ENCODE measurements at regions not wholly inside any gene's neighbourhood (a gene's known extent, or its start where the extent isn't known, plus 50 kb on each side); places are given as distances from the start of the nearest gene placed in this dataset.

GRCh38 chr6:110037726-110038295, 59.7 kb downstream of the GPR6 start:
- Mint-ChIP-seq H3K27me3 (ENCODE audit: low read depth) (peaks cover 24% of the 10 kb centered on the region), H3K4me3 (ENCODE audit: unreplicated experiment) (no peak overlapping the region), H3K36me3 (ENCODE audit: low read depth) (no peaks in the 10 kb centered on the region), H3K4me1 (ENCODE audit: low read depth) (peaks cover 10% of the 10 kb centered on the region), H3K9me3 (ENCODE audit: low read depth) (no peaks in the 10 kb centered on the region), H3K27ac (ENCODE audit: unreplicated experiment) (no peak overlapping the region)
- TF ChIP-seq CTCF (IDR thresholded peaks at IDR 0.05) = no peak
- DNase-seq (ENCODE audit: low spot score) = no peak

- Mint-ChIP-seq H3K27me3 (ENCODE audit: low read depth) (peaks cover 20% of the 10 kb centered on the region), H3K27ac (ENCODE audit: unreplicated experiment) (no peak overlapping the region), H3K4me3 (ENCODE audit: unreplicated experiment) (peak overlapping the region; percentile 72), H3K4me1 (ENCODE audit: low read depth) (peaks cover 10% of the 10 kb centered on the region), H3K9me3 (ENCODE audit: low read depth) (no peaks in the 10 kb centered on the region), H3K36me3 (ENCODE audit: low read depth) (no peaks in the 10 kb centered on the region)
- DNase-seq (ENCODE audit: low spot score) = no peak
- TF ChIP-seq CTCF (IDR thresholded peaks at IDR 0.05) = peak; percentile 83
Measured at GRCh38 chr6:110039364-110039980, 61.4 kb downstream of the GPR6 start.

GRCh38 chr6:110039981-110040383, 61.9 kb downstream of the GPR6 start:
- no peak for DNase-seq (ENCODE audit: low spot score)
- no peak overlapping the region for H3K27ac Mint-ChIP-seq (ENCODE audit: unreplicated experiment)
- no peaks in the 10 kb centered on the region for H3K9me3 Mint-ChIP-seq (ENCODE audit: low read depth)

GRCh38 chr6:110040716-110041115, 62.6 kb downstream of the GPR6 start:
- H3K27me3 Mint-ChIP-seq (ENCODE audit: low read depth) = peaks cover 11% of the 10 kb centered on the region
- peaks cover 3% of the 10 kb centered on the region for H3K9me3 Mint-ChIP-seq (ENCODE audit: low read depth)
- no peak overlapping the region for H3K27ac Mint-ChIP-seq (ENCODE audit: unreplicated experiment)
- peaks cover 10% of the 10 kb centered on the region for H3K4me1 Mint-ChIP-seq (ENCODE audit: low read depth)
- H3K36me3 Mint-ChIP-seq (ENCODE audit: low read depth) = no peaks in the 10 kb centered on the region
- DNase-seq (ENCODE audit: low spot score) = no peak
- H3K4me3 Mint-ChIP-seq (ENCODE audit: unreplicated experiment) = no peak overlapping the region
- TF ChIP-seq CTCF (IDR thresholded peaks at IDR 0.05) = no peak

More at GRCh38 chr6:110039981-110040383, 61.9 kb downstream of the GPR6 start:
- H3K36me3 Mint-ChIP-seq (ENCODE audit: low read depth) = no peaks in the 10 kb centered on the region
- TF ChIP-seq CTCF (IDR thresholded peaks at IDR 0.05) = peak; percentile 38
- peaks cover 16% of the 10 kb centered on the region for H3K27me3 Mint-ChIP-seq (ENCODE audit: low read depth)
- peak overlapping the region; percentile 72 for H3K4me3 Mint-ChIP-seq (ENCODE audit: unreplicated experiment)
- H3K4me1 Mint-ChIP-seq (ENCODE audit: low read depth) = peaks cover 10% of the 10 kb centered on the region

- no peak for DNase-seq (ENCODE audit: low spot score)
- Mint-ChIP-seq H3K4me1 (ENCODE audit: low read depth) (peaks cover 10% of the 10 kb centered on the region), H3K9me3 (ENCODE audit: low read depth) (peaks cover 3% of the 10 kb centered on the region), H3K27ac (ENCODE audit: unreplicated experiment) (no peak overlapping the region), H3K4me3 (ENCODE audit: unreplicated experiment) (no peak overlapping the region), H3K27me3 (ENCODE audit: low read depth) (peaks cover 11% of the 10 kb centered on the region), H3K36me3 (ENCODE audit: low read depth) (no peaks in the 10 kb centered on the region)
- no peak for TF ChIP-seq CTCF (IDR thresholded peaks at IDR 0.05)
Measured at GRCh38 chr6:110041126-110041525, 63.0 kb downstream of the GPR6 start.

Data from chondrocyte (in vitro differentiated cells).